Left ventricle myocardium inferior (tissue), 1 donor: ENCODE measurements at regions not wholly inside any gene's neighbourhood (a gene's known extent, or its start where the extent isn't known, plus 50 kb on each side); places are given as distances from the start of the nearest gene placed in this dataset.

ENCODE experiments used
- DNase-seq: peaks from one replicate; pipeline ENCODE4 v3.0.0-alpha.2; 2020
- H3K27ac ChIP-seq: fragments of 200-600 bp; replicated peaks from 2 replicates; pipeline ENCODE4 v1.8.0; 2021
- H3K27me3 ChIP-seq: fragments of 200-600 bp; 2 replicates; pipeline ENCODE4 v1.8.0; 2021; ENCODE audit warnings: low read depth
- H3K36me3 ChIP-seq: fragments of 200-600 bp; 2 replicates; pipeline ENCODE4 v1.8.0; 2021
- H3K4me1 ChIP-seq: fragments of 200-600 bp; 2 replicates; pipeline ENCODE4 v1.8.0; 2021
- H3K4me3 ChIP-seq: fragments of 200-600 bp; 2 replicates; pipeline ENCODE4 v1.8.0; 2021; ENCODE audit warnings: mild to moderate bottlenecking, moderate library complexity
- H3K9me3 ChIP-seq: fragments of 200-600 bp; replicated peaks from 2 replicates; pipeline ENCODE4 v1.8.0; 2021
- intact Hi-C: fragments of 100-400 bp; cut with micrococcal nuclease; formaldehyde crosslinking; loops from one replicate; pipeline ENCODE4 v1.11.0; 2022
- TF ChIP-seq, protein P1 (sequence below): fragments of 200-600 bp; IDR thresholded peaks from 2 replicates; pipeline ENCODE4 v1.8.0; 2021; ENCODE audit warnings: antibody characterized with exemption, mild to moderate bottlenecking, borderline replicate concordance
- donor health status: DM: no; HTN: yes; CAD: no; lungs with severe emphysema.

DNA sequence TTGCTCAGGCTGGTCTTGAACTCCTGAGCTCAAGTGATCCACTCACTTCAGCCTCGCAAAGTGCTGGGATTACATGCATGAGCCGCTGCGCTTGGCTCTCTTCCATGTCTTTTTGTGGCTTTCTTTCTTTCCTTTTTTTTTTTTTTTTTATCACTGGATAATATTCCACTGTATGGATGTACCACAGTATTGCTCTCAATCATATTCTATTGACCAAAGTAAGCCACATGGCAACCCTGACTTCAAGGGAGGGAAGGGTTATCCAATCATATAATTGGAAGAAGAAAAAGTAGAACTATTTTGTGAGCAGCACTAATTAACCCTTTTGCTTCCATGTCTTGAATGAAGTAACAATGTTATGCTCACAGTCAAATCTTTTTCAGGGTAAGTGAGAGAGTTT, 307.0 kb upstream of the RASGRP1 start:
- H3K27me3 ChIP-seq: no peaks in the 10 kb centered on the region
- H3K4me3 ChIP-seq: no peak overlapping the region
- TF ChIP-seq, protein P1, sequence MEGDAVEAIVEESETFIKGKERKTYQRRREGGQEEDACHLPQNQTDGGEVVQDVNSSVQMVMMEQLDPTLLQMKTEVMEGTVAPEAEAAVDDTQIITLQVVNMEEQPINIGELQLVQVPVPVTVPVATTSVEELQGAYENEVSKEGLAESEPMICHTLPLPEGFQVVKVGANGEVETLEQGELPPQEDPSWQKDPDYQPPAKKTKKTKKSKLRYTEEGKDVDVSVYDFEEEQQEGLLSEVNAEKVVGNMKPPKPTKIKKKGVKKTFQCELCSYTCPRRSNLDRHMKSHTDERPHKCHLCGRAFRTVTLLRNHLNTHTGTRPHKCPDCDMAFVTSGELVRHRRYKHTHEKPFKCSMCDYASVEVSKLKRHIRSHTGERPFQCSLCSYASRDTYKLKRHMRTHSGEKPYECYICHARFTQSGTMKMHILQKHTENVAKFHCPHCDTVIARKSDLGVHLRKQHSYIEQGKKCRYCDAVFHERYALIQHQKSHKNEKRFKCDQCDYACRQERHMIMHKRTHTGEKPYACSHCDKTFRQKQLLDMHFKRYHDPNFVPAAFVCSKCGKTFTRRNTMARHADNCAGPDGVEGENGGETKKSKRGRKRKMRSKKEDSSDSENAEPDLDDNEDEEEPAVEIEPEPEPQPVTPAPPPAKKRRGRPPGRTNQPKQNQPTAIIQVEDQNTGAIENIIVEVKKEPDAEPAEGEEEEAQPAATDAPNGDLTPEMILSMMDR: no peak
- no peaks in the 10 kb centered on the region for H3K9me3 ChIP-seq
- no peaks in the 10 kb centered on the region for H3K36me3 ChIP-seq
- H3K27ac ChIP-seq: no peak overlapping the region
- H3K4me1 ChIP-seq: no peaks in the 10 kb centered on the region
- intact Hi-C loops: no loop called here
- DNase-seq: no peak

DNA sequence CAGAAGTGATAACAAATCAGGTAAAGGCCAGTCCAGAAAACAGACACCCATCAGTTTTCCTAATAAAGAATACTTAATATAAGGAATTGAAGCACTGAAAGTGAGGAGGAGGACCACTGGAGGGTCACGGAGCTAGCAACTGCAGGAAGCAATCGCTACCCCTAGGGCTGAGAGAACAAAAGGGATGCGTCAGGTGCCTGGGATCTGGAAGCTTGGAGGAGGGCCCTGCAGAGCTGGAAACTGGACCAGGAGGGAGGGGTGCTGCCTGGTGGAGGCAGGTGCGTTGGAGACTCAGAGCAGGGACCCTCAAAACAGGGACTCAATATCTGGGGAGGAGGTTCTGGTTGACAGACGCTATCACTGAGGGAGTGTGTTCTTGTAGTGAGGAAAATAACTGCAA, 308.1 kb upstream of the RASGRP1 start:
- Histone ChIP-seq H3K27ac (peak overlapping the region; percentile 44), H3K4me3 (no peak overlapping the region), H3K36me3 (no peaks in the 10 kb centered on the region), H3K9me3 (no peaks in the 10 kb centered on the region), H3K27me3 (no peaks in the 10 kb centered on the region), H3K4me1 (no peaks in the 10 kb centered on the region)
- intact Hi-C loops: no loop called here
- TF ChIP-seq, protein P1: no peak
- DNase-seq: no peak

DNA sequence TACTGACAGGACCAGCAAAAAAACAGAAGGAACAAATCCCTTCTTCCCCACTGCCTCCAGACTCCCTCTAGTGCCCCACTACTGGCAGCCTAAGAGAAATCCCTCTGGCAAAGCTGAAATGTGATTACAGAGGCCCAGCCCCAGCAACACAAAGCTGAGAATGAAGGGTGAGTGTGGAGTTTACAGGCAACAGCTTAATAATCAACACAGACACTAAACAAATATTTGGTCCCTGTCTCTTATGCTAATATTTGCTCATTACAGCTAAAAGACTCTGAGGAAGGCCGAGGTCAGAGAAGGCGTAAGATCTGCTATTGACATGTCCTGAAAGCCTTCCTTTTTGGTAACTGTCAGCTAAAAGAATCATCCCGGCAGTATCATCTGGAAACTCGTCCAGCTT, 308.5 kb upstream of the RASGRP1 start:
- Histone ChIP-seq H3K4me3 (no peak overlapping the region), H3K27me3 (no peaks in the 10 kb centered on the region), H3K27ac (peak overlapping the region; percentile 44), H3K4me1 (no peaks in the 10 kb centered on the region), H3K9me3 (no peaks in the 10 kb centered on the region), H3K36me3 (no peaks in the 10 kb centered on the region)
- intact Hi-C loops: no loop called here
- no peak for DNase-seq
- TF ChIP-seq, protein P1: no peak

DNA sequence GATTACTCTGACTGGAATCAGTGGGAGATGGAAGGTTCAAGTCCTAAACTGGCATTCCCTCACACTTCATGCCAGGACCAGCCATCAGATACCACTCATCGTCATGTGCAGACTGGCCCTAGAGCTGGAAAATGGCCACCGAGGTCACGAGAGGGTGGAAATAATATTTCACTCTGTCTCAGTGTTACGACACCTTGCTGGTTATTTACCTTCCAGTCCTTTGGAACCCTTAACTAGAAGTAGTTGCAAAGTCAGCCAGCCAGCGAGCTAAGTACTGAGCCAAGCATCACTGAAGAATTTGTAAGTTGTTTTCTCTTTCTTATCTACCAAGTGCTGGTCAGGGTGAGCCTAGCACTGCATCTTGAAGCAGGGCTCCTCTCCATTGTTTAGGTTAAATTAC, 309.9 kb upstream of the RASGRP1 start:
- Histone ChIP-seq H3K4me3 (no peak overlapping the region), H3K4me1 (no peaks in the 10 kb centered on the region), H3K27me3 (no peaks in the 10 kb centered on the region), H3K27ac (no peak overlapping the region), H3K9me3 (no peaks in the 10 kb centered on the region), H3K36me3 (no peaks in the 10 kb centered on the region)
- DNase-seq: no peak
- TF ChIP-seq, protein P1: no peak
- intact Hi-C loops: no loop called here

DNA sequence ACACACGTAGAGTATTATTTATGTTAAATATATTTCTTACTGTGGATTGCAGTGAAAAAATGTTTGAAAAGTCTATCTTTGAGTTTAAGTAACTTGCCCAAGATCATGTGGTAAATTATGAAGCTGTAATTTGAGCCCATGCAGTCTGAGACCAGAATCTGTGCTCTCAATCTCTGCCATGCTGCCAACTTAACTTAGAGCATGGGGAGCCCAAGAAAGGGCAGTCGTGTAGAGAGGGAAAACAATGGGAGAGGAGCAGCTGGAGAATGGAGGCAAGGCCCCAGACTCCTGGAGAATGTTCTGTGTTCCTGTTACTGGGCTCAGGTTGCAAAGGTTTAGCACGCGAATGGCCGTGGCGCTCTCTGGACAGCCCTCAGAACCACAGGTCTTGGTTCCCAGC, 311.6 kb upstream of the RASGRP1 start:
- H3K27me3 ChIP-seq: no peaks in the 10 kb centered on the region
- TF ChIP-seq, protein P1: no peak
- intact Hi-C loops: no loop called here
- no peaks in the 10 kb centered on the region for H3K9me3 ChIP-seq
- H3K4me1 ChIP-seq: no peaks in the 10 kb centered on the region
- H3K4me3 ChIP-seq: no peak overlapping the region
- H3K27ac ChIP-seq: no peak overlapping the region
- H3K36me3 ChIP-seq: no peaks in the 10 kb centered on the region
- DNase-seq: no peak

DNA sequence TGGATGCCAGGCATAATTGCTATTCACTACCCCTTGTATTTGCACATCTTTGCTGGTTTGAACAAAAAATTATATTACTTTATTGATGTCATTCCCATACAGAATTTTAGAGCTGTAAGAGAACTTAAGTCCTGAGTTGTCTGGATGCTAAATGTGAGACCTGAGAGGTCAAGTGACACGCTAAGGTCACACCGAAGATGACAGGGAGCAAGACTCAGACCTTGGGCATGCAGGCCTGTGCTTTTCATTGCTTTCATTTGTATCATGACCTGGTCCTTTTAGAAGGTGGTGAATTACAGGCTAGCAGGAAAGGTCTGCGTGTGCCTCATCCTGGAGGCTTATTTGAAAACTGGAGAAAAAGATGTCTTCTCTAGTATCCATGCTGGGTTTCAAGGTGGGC, 312.0 kb upstream of the RASGRP1 start:
- Histone ChIP-seq H3K4me3 (no peak overlapping the region), H3K27ac (no peak overlapping the region), H3K36me3 (no peaks in the 10 kb centered on the region), H3K27me3 (no peaks in the 10 kb centered on the region), H3K4me1 (no peaks in the 10 kb centered on the region), H3K9me3 (no peaks in the 10 kb centered on the region)
- intact Hi-C loops: no loop called here
- TF ChIP-seq, protein P1: no peak
- no peak for DNase-seq
